Skeletal muscle cell (primary cell): ENCODE measurements at regions not wholly inside any gene's neighbourhood (a gene's known extent, or its start where the extent isn't known, plus 50 kb on each side); places are given as distances from the start of the nearest gene placed in this dataset.

ENCODE experiments used
- DNase-seq: peaks from one replicate; pipeline ENCODE4 v3.0.0-alpha.2; 2010; ENCODE audit warnings: low read depth
- H3K4me3 ChIP-seq: 2 replicates; pipeline ENCODE4 v1.5.1; 2011; ENCODE audit warnings: low read depth, mild to moderate bottlenecking, control low read depth, low read length, moderate library complexity

DNA sequence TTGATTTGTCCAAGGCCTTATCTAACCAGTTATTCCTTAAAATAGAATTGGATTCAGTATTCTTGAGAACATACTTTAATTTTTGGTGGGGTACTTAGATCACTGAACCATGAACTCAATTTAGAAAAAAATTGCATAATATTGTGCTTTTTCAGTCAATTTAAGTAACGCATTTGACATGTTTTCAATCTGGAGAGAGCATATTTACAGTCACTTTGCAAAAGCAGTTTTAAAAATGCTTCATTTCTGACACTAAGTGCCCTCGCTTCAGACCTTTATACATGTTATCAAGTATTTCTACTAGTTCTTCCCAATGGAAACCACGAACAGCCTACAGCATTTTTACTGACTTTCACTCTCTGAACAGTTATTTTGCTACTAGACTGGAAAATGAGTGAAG is 257.1 kb upstream of the NDST4 start:
- DNase-seq, result no peak

DNA sequence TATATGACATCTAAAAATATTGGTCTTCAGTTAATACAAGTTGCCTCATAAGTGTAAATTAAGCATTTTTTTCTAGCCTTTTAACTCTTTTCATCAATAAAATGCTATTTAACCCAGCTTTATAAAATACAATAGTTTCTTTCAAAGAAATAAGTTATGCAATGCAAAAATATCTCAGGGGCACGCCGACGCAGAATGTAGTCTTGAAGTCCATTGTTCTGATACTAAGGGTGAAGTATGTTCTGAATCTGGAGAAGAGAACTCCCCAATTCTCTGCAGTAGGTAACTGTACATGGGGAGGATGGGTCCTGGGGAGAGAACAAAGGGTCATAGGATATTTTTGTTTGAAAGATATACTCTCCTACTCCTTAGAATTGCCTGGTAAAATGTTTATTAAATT is 256.6 kb upstream of the NDST4 start:
- H3K4me3 ChIP-seq, result no peak overlapping the region
- no peak for DNase-seq

More for the DNA sequence above, 257.1 kb upstream of the NDST4 start:
- no peak overlapping the region for H3K4me3 ChIP-seq

GRCh38 chr4:115366390-115366789 is 253.0 kb upstream of the NDST4 start:
- DNase-seq, result no peak
- no peak overlapping the region for H3K4me3 ChIP-seq

GRCh38 chr4:115365185-115365584 is 251.8 kb upstream of the NDST4 start:
- no peak overlapping the region for H3K4me3 ChIP-seq
- DNase-seq, result no peak

DNA sequence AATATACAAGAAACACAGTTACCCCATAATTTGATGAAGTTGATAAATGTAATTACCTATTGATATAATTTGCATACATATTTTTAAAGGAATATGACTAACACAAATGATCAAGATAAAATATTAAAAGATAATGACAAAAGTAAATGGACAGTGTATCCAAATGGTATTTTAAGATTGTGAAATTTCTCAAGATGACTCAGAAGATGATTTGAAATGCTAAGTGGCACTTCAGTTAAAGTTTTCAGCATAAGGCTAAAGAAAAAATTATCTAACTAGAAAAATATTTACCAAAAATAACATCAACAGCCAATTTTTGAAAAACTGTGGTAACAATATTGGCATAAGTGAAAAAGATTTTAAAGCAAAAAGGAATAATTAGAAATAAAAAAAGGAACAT is 248.4 kb upstream of the NDST4 start:
- H3K4me3 ChIP-seq, result no peak overlapping the region
- DNase-seq, result no peak

DNA sequence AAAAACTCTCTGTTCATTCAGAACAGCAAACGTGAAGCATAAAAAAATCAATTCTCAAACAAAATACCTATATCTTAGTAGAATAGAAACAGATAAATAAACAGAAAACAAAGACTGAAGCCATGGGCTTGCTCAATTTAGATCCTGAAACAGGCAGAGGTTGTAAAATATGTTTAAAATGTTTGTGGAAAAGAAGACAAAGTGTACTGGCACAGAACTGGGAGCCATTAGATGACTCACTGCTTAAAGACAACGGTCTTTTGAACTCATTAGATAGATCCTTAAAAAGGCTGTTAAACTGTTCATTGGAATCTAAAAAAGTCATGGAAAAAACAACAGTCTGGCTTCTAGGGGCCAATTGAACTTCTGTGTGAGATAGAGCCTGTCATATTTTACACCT is 247.0 kb upstream of the NDST4 start:
- DNase-seq, result peak; percentile 4
- no peak overlapping the region for H3K4me3 ChIP-seq

DNA sequence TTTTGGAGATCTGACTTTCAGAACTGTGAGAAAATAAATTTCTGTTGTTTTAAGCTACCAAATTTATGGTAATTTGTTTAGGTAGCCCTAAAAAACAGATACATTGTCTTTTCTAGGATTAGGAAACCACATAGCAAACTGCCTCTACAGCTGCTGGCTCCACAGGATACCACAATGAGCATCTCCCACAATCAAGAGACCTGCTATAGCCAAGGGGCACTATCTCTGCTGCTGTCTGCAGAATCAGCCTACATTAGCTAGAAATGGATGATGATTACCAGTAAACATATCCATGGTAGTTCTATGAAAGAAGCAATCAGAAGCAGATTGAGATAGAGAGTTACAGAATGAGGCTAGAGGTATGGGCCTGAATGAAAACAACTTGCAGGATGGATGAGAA is 244.4 kb upstream of the NDST4 start:
- H3K4me3 ChIP-seq, result no peak overlapping the region
- no peak for DNase-seq

DNA sequence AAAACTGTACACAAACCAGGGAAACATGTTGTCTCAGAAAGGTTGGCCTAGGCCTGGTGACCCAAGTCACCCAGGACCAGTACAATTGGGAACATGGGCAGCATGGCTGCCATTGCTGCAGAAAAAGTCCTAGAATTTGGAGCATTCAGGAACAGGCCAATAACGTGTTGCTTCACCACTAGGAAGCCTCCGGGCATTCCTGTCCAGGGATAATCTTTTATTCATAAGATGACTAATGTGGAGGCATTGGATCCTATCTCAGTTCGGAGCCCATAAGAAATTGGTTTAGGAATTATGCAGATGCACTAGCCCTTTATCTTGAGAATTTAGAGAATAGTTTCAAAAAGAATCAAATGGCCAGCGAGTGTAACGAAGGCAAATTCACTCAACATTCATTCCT is 242.8 kb upstream of the NDST4 start:
- no peak overlapping the region for H3K4me3 ChIP-seq
- DNase-seq, result no peak

- DNase-seq, result no peak
- no peak overlapping the region for H3K4me3 ChIP-seq
Measured at GRCh38 chr4:115355329-115355728, 241.9 kb upstream of the NDST4 start.

- no peak for DNase-seq
- no peak overlapping the region for H3K4me3 ChIP-seq
Measured at GRCh38 chr4:115353370-115353769, 239.9 kb upstream of the NDST4 start.

DNA sequence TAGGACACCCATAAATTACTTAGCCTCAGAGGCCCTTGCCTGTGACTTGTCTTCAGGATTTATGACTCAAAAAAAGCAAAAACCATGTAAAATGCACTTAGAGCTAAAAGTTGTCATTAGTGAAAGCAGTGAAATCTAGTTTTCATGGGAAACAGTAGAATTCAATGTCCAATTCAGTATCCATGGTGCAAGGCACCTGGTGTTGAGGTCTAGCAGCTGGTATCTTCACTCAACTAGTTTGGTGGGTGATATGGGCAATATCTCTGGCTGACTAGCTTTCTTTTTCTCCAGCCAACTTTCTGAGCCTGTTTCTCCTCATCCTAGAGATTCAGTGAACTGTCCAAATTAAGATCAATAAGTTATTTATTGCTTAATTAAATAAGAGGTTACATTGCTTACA is 229.8 kb upstream of the NDST4 start:
- no peak for DNase-seq
- no peak overlapping the region for H3K4me3 ChIP-seq

DNA sequence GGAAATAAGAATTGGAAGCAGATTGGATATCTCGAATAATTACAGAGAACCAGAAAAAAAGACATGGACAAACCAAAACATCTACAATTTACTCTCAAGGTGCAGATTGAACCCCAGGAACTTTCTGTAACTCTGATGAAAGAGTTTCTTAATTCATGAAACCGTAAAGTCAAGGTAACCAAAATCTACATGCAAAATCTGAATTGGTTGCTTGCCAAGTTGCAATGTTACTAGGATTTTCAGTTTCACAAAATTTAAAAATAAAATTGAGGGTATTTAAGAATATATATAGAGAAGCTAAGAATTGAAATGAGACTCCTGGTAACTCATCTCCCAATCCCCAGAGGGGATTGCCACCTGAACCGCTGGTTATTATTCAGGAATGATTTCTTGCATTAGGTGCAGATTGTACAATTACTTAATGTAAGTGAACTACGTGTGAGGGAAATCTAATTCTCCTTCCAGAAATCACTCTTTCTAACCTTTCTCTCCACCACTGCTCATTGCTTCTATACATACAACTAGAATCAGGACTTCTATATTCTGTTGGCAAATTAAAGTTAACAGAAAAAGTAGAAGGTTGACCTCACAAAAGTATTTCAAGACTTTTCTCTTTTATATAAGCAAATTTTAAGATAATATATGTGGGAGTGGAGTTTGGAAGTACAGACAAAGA is 221.5 kb upstream of the NDST4 start:
- H3K4me3 ChIP-seq, result no peak overlapping the region
- no peak for DNase-seq

DNA sequence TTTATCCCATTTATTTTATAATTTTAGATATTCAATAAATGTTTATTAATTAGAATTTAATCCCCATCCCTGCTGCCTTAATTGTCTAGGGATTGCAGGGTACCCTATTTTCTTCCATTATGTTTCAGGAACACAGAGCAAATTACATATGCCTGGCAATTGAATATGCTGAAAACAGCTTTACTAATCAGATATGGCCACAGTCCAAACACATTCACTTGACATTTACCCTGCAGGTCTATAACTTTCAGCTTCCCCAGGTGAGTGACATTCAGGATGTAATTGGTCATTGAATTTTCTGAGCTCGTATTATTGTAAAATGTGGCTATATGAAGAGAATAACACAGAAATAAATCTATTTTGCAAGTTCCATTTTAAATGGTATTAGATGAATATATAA is 218.7 kb upstream of the NDST4 start:
- H3K4me3 ChIP-seq, result no peak overlapping the region
- no peak for DNase-seq

- H3K4me3 ChIP-seq, result no peak overlapping the region
- DNase-seq, result no peak
Measured at GRCh38 chr4:115331241-115331640, 217.8 kb upstream of the NDST4 start.

DNA sequence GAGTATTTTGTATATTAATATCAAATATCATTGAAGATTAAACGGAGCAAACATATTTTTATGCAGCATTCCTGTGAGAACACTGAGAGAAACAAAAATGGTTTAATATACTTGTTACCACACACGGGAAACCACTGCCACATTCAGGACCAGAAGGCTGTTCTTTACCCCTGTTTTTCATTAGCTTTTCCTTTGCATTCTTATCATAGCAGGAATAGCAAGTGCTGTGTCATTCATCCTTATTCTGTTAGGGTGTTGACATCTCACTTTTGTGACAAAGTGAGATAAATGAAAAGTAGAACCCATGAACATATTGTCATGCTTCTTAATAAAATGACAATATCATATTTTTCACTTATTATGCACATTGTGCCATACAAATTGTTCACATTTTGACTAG is 212.4 kb upstream of the NDST4 start:
- no peak for DNase-seq
- no peak overlapping the region for H3K4me3 ChIP-seq

- H3K4me3 ChIP-seq, result no peak overlapping the region
Measured at GRCh38 chr4:115323106-115323707, 209.8 kb upstream of the NDST4 start.

GRCh38 chr4:115315182-115315581 is 201.8 kb upstream of the NDST4 start:
- DNase-seq, result no peak
- H3K4me3 ChIP-seq, result no peak overlapping the region

More at GRCh38 chr4:115323106-115323707, 209.8 kb upstream of the NDST4 start:
- no peak for DNase-seq

GRCh38 chr4:115310641-115311040 is 197.2 kb upstream of the NDST4 start:
- no peak for DNase-seq
- no peak overlapping the region for H3K4me3 ChIP-seq

GRCh38 chr4:115294717-115295116 is 181.3 kb upstream of the NDST4 start:
- H3K4me3 ChIP-seq, result no peak overlapping the region
- DNase-seq, result no peak

DNA sequence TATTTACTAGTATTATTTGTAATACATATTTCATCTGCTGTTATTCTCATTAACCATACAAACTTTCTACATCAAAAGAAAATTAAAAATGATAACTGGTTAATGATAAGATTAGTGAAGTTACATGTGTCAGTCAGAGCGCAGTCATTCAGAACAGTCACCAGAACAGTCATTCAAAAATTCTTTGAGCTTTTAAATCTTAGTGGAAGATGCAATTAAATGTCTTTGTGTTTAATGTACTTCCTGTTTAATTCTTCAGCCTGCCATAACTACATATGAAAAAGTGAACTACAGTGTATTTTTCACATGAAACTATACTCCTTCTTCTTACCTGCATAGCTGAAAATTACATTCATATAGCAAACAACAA is 179.7 kb upstream of the NDST4 start:
- H3K4me3 ChIP-seq, result no peak overlapping the region
- DNase-seq, result no peak

DNA sequence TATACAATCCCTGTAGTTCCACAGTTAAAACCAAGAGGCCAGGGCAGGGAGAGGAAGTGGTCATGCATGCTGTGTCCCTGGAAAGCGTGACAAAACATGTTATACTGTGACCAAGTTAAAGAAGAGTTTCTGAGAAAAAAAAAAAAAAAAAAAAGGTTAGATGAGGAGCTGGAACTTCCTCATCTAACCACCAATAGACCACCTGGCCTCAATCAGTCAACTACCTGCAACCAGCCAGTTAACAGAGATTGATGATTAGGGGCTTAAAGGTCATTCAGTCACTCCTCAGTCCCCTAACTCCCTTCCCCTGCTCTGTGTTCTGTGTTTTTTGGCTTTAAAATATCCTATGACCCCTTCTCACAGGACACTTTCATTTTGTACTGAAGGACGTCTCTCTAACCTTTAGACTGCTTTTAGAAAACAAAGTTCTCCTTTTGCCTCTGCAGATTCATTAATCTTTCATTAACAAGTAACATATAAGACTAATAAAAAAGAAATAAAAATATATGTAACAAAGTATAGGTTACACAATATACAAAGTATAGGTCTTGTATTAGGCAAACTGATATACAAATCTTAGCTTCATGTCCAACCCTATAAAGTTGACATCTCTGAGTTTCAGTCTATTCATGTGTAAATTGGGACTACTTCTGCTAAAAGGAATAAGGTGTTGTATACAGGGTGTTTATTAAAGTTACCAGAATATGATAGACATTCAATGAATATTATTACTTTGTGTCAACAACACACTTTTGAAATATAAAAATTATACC is 179.1 kb upstream of the NDST4 start:
- H3K4me3 ChIP-seq, result no peak overlapping the region
- no peak for DNase-seq
